Activated T-helper 17 cell treated with anti-CD3 and anti-CD28 coated beads, Interleukin-2, amount 50 U/mL, for 72 hours (primary cell): ENCODE measurements at regions not wholly inside any gene's neighbourhood (a gene's known extent, or its start where the extent isn't known, plus 50 kb on each side); places are given as distances from the start of the nearest gene placed in this dataset.

Experiments
- ATAC-seq: fragments of 150-1000 bp; cut with Tn5 transposase; replicated peaks from 2 replicates; pipeline ENCODE4 v1.10.0; 2021; ENCODE audit warnings: mild to moderate bottlenecking, moderate library complexity
- H3K27ac Mint-ChIP-seq: one replicate; pipeline ENCODE4 v1.8.0; 2022; ENCODE audit warnings: mixed read lengths
- H3K27me3 Mint-ChIP-seq: one replicate; pipeline ENCODE4 v1.8.0; 2022; ENCODE audit warnings: mixed read lengths
- H3K36me3 Mint-ChIP-seq: one replicate; pipeline ENCODE4 v1.8.0; 2022; ENCODE audit warnings: low read depth, mild to moderate bottlenecking, mixed read lengths
- H3K4me1 Mint-ChIP-seq: one replicate; pipeline ENCODE4 v1.8.0; 2022; ENCODE audit warnings: mixed read lengths
- H3K4me3 Mint-ChIP-seq: one replicate; pipeline ENCODE4 v1.8.0; 2022; ENCODE audit warnings: mild to moderate bottlenecking, mixed read lengths
- H3K9me3 Mint-ChIP-seq: one replicate; pipeline ENCODE4 v1.8.0; 2022; ENCODE audit warnings: mixed read lengths

DNA sequence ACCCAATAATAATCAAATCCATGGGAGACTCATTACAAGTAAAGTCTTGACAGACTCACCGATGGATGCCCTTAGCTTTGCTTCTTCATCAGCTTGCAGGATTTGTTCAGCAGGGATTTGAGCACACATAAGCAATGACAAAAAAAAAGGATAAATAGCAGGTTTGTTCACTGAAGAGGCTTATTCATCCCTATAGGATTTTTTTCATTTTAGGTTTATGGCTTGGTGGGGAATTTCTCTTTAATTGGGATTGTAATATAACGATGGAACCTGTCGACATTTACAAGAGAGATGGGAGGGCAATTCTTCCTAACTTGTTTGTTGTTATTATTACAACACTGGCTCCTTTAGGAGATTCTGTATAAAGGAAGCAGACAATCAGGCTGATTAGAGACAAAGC lies 649.1 kb upstream of the PLXNA2 start:
- Mint-ChIP-seq H3K4me1 (no peaks in the 10 kb centered on the region), H3K9me3 (no peaks in the 10 kb centered on the region), H3K27ac (no peak overlapping the region), H3K4me3 (no peak overlapping the region), H3K36me3 (no peaks in the 10 kb centered on the region), H3K27me3 (no peaks in the 10 kb centered on the region)
- ATAC-seq, result no peak

DNA sequence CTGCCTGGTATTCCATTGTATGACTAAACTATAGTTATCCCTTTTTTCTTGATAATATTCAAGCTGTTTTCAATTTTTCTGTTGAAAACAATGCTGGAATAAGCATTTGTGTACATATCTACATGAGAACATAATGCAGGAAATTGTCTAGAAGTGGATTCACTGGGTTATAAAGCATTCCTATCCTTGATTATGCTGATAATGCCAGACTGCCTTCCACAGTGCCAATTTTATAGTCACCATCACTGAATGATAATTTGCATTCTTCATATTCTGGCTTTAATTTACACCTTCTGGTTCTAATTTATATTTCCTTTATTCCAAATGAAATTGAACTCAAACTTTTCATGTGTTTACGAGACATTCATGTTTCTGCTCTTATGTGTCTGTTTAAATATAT lies 651.0 kb upstream of the PLXNA2 start:
- Mint-ChIP-seq H3K36me3 (no peaks in the 10 kb centered on the region), H3K4me1 (no peaks in the 10 kb centered on the region), H3K4me3 (no peak overlapping the region), H3K9me3 (no peaks in the 10 kb centered on the region), H3K27ac (no peak overlapping the region), H3K27me3 (peaks cover 3% of the 10 kb centered on the region)
- ATAC-seq, result no peak

- no peaks in the 10 kb centered on the region for H3K4me1 Mint-ChIP-seq
Observed at GRCh38 chr1:208895820-208896219, 651.6 kb upstream of the PLXNA2 start.

GRCh38 chr1:208896768-208897167 lies 652.6 kb upstream of the PLXNA2 start:
- Mint-ChIP-seq H3K4me1 (no peaks in the 10 kb centered on the region), H3K27ac (no peak overlapping the region), H3K4me3 (no peak overlapping the region), H3K36me3 (no peaks in the 10 kb centered on the region), H3K27me3 (peaks cover 8% of the 10 kb centered on the region), H3K9me3 (no peaks in the 10 kb centered on the region)
- ATAC-seq, result no peak

More at GRCh38 chr1:208895820-208896219, 651.6 kb upstream of the PLXNA2 start:
- no peak overlapping the region for H3K4me3 Mint-ChIP-seq
- H3K27ac Mint-ChIP-seq, result no peak overlapping the region
- no peaks in the 10 kb centered on the region for H3K9me3 Mint-ChIP-seq
- ATAC-seq, result no peak
- H3K27me3 Mint-ChIP-seq, result peaks cover 3% of the 10 kb centered on the region
- no peaks in the 10 kb centered on the region for H3K36me3 Mint-ChIP-seq

- ATAC-seq, result no peak
- H3K4me1 Mint-ChIP-seq, result no peaks in the 10 kb centered on the region
- H3K27me3 Mint-ChIP-seq, result peaks cover 11% of the 10 kb centered on the region
- no peaks in the 10 kb centered on the region for H3K36me3 Mint-ChIP-seq
- no peaks in the 10 kb centered on the region for H3K9me3 Mint-ChIP-seq
- no peak overlapping the region for H3K4me3 Mint-ChIP-seq
- H3K27ac Mint-ChIP-seq, result no peak overlapping the region
Observed at GRCh38 chr1:208899438-208899837, 655.3 kb upstream of the PLXNA2 start.

- Mint-ChIP-seq H3K36me3 (no peaks in the 10 kb centered on the region), H3K4me3 (no peak overlapping the region), H3K27ac (no peak overlapping the region), H3K9me3 (peaks cover 3% of the 10 kb centered on the region), H3K27me3 (peaks cover 16% of the 10 kb centered on the region), H3K4me1 (no peaks in the 10 kb centered on the region)
- ATAC-seq, result no peak
Observed at GRCh38 chr1:208903251-208903905, 659.2 kb upstream of the PLXNA2 start.

DNA sequence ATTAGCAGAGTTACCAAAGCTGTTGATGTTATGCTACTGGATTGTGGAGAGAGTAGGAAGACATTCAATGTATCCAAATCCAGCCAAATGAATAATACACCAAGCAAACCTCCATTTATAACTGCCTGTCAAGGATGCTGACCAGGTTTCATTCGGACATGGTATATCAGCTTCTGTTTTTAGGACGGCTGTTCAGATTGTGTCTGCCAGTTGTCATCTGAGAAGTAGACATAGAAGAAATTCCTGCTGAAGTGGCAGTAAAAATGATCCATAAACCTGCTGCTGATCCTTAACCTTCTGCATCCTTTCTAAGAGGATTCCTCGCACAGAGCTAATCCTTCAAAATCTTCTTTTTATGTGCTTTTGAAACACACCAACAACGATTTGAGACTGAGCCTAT lies 663.6 kb upstream of the PLXNA2 start:
- no peak for ATAC-seq

DNA sequence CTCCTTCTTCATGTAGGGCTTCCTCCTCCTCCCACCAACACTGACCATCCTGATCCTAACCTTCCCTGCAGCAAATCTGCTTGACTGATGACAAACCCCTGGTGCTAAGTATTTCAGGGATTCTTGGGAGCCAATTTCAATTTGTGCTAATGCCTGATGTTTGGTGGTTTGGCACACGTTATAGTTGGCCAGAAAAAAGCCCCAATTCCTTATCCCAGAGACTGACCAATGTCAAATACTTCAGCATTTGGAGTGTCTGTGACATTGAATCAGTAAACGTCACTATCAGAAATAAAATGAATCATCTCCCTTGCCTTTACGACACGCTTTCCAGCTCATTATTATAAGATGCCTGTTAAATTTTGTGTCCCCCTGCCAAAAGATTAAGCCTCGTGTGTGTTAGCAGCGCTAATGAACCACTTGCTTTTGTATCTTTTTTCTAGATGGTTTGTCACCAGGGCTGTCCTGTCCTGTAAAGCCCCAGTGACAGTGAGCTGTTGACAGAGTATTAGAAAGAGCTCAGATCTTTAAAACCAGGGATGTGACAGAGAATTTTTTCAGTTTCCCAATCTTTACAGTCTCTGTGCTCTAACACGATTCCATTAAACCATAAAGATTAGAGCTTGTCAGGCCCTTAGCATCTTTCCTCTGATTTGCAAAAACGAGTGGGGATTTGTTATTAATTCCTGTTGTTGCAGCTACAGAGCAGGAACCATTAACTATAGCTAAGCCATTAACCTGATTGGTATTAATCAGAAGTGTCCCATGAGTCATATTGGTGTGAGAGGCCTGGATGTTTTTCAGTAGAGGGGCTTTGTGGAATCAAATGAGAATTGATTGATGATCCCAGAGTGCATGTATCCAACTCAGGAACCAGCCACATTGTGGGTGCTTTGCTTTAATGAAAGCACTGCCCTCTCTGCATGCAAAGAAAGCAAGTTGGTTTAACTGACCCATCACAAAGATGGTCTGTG lies 665.1 kb upstream of the PLXNA2 start:
- peaks cover 10% of the 10 kb centered on the region for H3K27me3 Mint-ChIP-seq
- no peaks in the 10 kb centered on the region for H3K36me3 Mint-ChIP-seq
- H3K4me3 Mint-ChIP-seq, result no peak overlapping the region
- peaks cover 3% of the 10 kb centered on the region for H3K9me3 Mint-ChIP-seq
- ATAC-seq, result no peak
- no peak overlapping the region for H3K27ac Mint-ChIP-seq
- H3K4me1 Mint-ChIP-seq, result no peaks in the 10 kb centered on the region

More for the DNA sequence above, 663.6 kb upstream of the PLXNA2 start:
- Mint-ChIP-seq H3K27me3 (peaks cover 12% of the 10 kb centered on the region), H3K36me3 (no peaks in the 10 kb centered on the region), H3K4me3 (no peak overlapping the region), H3K27ac (no peak overlapping the region), H3K9me3 (peaks cover 3% of the 10 kb centered on the region), H3K4me1 (no peaks in the 10 kb centered on the region)

DNA sequence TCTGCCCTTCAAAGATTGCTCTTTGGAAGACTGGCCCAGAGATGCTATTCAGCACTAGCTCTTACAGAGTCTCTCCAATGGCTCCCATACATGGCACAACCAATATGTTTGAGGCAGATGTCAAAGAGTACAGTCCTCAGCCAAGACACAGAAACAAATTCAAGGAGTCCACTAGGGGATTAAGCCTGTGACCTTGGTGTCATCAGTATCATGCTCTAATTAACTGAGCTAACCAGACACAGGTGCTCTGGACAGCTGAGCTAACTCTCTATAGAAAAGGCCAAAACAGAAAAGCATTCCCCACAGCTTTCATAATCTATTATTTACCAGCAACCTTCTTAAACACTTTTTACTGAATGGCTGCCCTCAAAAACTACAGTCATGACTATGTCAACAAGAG lies 666.0 kb upstream of the PLXNA2 start:
- H3K27me3 Mint-ChIP-seq, result peaks cover 10% of the 10 kb centered on the region
- H3K36me3 Mint-ChIP-seq, result no peaks in the 10 kb centered on the region
- no peaks in the 10 kb centered on the region for H3K4me1 Mint-ChIP-seq
- no peak overlapping the region for H3K4me3 Mint-ChIP-seq
- H3K27ac Mint-ChIP-seq, result no peak overlapping the region
- H3K9me3 Mint-ChIP-seq, result peaks cover 3% of the 10 kb centered on the region
- ATAC-seq, result no peak

GRCh38 chr1:208917281-208917680 lies 666.2 kb upstream of the CAMK1G start:
- no peak overlapping the region for H3K4me3 Mint-ChIP-seq
- H3K27me3 Mint-ChIP-seq, result no peaks in the 10 kb centered on the region
- no peaks in the 10 kb centered on the region for H3K36me3 Mint-ChIP-seq
- no peak for ATAC-seq
- peaks cover 3% of the 10 kb centered on the region for H3K9me3 Mint-ChIP-seq
- H3K4me1 Mint-ChIP-seq, result no peaks in the 10 kb centered on the region
- H3K27ac Mint-ChIP-seq, result no peak overlapping the region

GRCh38 chr1:208917723-208918122 lies 665.8 kb upstream of the CAMK1G start:
- Mint-ChIP-seq H3K27ac (no peak overlapping the region), H3K4me1 (no peaks in the 10 kb centered on the region), H3K36me3 (no peaks in the 10 kb centered on the region), H3K9me3 (peaks cover 3% of the 10 kb centered on the region), H3K4me3 (no peak overlapping the region), H3K27me3 (no peaks in the 10 kb centered on the region)
- ATAC-seq, result no peak

GRCh38 chr1:208918160-208918559 lies 665.4 kb upstream of the CAMK1G start:
- Mint-ChIP-seq H3K4me3 (no peak overlapping the region), H3K4me1 (no peaks in the 10 kb centered on the region), H3K36me3 (no peaks in the 10 kb centered on the region), H3K9me3 (peaks cover 3% of the 10 kb centered on the region), H3K27me3 (no peaks in the 10 kb centered on the region), H3K27ac (no peak overlapping the region)
- ATAC-seq, result no peak

DNA sequence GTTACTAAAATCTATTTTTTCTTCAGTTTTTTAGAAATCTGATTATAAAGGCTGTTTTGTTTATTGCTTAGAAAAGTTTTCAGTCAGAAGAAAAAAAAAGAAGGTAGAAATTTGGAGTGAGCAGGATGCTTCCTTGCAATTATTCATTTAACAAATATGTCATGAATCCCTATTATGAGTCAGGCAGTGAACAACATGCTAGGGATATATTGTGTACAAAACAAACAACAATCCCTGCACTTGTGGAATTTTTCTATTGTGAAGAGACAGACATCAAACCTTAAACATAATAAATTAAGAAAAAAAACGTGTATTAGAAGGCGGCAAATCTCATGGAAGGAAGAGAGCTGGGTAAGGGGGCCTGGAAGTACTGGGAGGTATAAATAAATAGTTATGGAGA lies 664.1 kb upstream of the CAMK1G start:
- H3K4me1 Mint-ChIP-seq, result no peaks in the 10 kb centered on the region
- ATAC-seq, result no peak
- H3K27me3 Mint-ChIP-seq, result peaks cover 3% of the 10 kb centered on the region
- H3K36me3 Mint-ChIP-seq, result no peaks in the 10 kb centered on the region
- H3K9me3 Mint-ChIP-seq, result peaks cover 3% of the 10 kb centered on the region
- H3K27ac Mint-ChIP-seq, result no peak overlapping the region
- H3K4me3 Mint-ChIP-seq, result no peak overlapping the region

GRCh38 chr1:208921259-208921658 lies 662.3 kb upstream of the CAMK1G start:
- Mint-ChIP-seq H3K36me3 (no peaks in the 10 kb centered on the region), H3K9me3 (peaks cover 3% of the 10 kb centered on the region), H3K4me3 (no peak overlapping the region), H3K27ac (no peak overlapping the region), H3K27me3 (peaks cover 3% of the 10 kb centered on the region), H3K4me1 (no peaks in the 10 kb centered on the region)
- ATAC-seq, result no peak

DNA sequence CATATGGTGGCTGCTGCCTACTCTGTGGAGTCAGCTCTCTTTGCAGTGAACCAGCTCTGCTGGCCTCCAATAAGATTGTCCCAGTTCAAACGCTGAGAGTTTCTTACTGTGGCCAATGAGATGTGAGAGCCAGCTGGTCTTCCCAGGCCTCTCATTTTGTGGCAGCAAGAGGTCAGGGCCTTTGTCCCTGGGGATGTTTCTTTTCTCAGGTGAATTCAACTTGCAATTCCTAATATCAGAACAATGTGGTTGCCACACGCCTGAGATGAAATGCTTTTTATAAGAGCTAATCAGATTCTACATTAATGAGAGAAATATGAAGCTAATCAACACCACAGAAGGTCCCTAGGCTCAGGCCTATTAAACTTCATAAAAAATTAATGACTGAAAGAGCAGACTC lies 660.1 kb upstream of the CAMK1G start:
- no peak for ATAC-seq
- Mint-ChIP-seq H3K4me3 (no peak overlapping the region), H3K27me3 (peaks cover 6% of the 10 kb centered on the region), H3K9me3 (peaks cover 3% of the 10 kb centered on the region), H3K4me1 (no peaks in the 10 kb centered on the region), H3K36me3 (no peaks in the 10 kb centered on the region), H3K27ac (no peak overlapping the region)
